ENCODE measurements at regions not wholly inside any gene's neighbourhood (a gene's known extent, or its start where the extent isn't known, plus 50 kb on each side); places are given as distances from the start of the nearest gene placed in this dataset.
"Not testable (repeated sequence)": the region's sequence is repeated elsewhere in the genome, so short reads cannot be mapped to it uniquely, and the experiment has no call there.

DNA sequence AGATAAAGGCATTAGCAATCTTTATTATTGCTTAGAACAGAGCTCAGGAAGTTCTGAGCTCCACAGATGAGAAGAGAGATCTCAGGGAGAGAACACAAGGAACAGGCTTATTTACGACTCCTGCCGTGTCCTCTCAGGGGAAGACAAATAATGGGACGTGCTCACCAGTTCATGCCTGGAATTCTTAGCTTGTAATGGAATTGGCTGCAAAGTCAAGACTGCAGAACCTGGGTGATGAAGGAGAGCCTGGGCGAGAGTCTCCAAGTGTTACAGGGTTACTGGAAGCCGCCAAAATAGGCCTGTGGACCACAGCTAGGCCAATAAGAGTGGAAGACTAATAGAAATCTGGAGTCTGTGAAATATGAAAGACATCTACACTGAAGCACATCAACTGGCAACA is 174.5 kb upstream of the ADAMTSL1 start:
- Histone ChIP-seq H4K8ac (ENCODE audit: low read length) (no peak overlapping the region), H3K9me3 (ENCODE audit: control insufficient read depth, low read length) (no peaks in the 10 kb centered on the region), H3K4ac (ENCODE audit: low read depth in 1 of 2, low read length in 2 of 2) (no peak overlapping the region), H2BK120ac (ENCODE audit: low read depth, low read length) (no peak overlapping the region), H2BK5ac (ENCODE audit: low read depth, low read length, poor library complexity, severe bottlenecking) (no peak overlapping the region), H3K36me3 (ENCODE audit: control insufficient read depth in 1 of 2, insufficient read depth in 2 of 2, low read depth in 1 of 2, low read length in 2 of 2) (no peaks in the 10 kb centered on the region), H3K9ac (ENCODE audit: low read length) (no peak overlapping the region), H3K14ac (ENCODE audit: low read length in 2 of 2) (no peak overlapping the region), H2BK12ac (ENCODE audit: low read length in 2 of 2) (no peak overlapping the region), H4K91ac (ENCODE audit: low read length) (no peak overlapping the region), H3K18ac (ENCODE audit: low read depth in 1 of 2, low read length in 2 of 2) (no peak overlapping the region), H3K4me3 (ENCODE audit: insufficient read depth in 1 of 2, low read depth in 1 of 2, low read length in 2 of 2) (no peak overlapping the region), H3K27ac (ENCODE audit: low read length, poor library complexity, severe bottlenecking) (no peak overlapping the region), H2AFZ (ENCODE audit: low read depth, low read length) (no peak overlapping the region), H3K4me2 (ENCODE audit: low read length, poor library complexity, severe bottlenecking) (no peak overlapping the region), H3K79me1 (replicated peaks; ENCODE audit: low read length, poor library complexity, severe bottlenecking) (no peaks in the 10 kb centered on the region), H3K27me3 (ENCODE audit: control insufficient read depth in 1 of 2, insufficient read depth in 1 of 2, low read length in 2 of 2) (no peaks in the 10 kb centered on the region), H3K4me1 (ENCODE audit: control insufficient read depth, insufficient read depth, low read depth, low read length) (peaks cover 2% of the 10 kb centered on the region), H2BK15ac (ENCODE audit: low read depth, poor library complexity, severe bottlenecking) (no peak overlapping the region), H3K23ac (ENCODE audit: low read length in 2 of 2) (no peak overlapping the region), H2AK5ac (ENCODE audit: low read length, severe bottlenecking) (no peak overlapping the region)
- 55% methylated on average over 4 of the region's 5 CpGs for WGBS
- DNase-seq: no peak

- H3K27me3 ChIP-seq (ENCODE audit: control insufficient read depth in 1 of 2, insufficient read depth in 1 of 2, low read length in 2 of 2); H2BK120ac ChIP-seq (ENCODE audit: low read depth, low read length); H3K27ac ChIP-seq (ENCODE audit: low read length, poor library complexity, severe bottlenecking); H2BK5ac ChIP-seq (ENCODE audit: low read depth, low read length, poor library complexity, severe bottlenecking); H3K18ac ChIP-seq (ENCODE audit: low read depth in 1 of 2, low read length in 2 of 2); H3K14ac ChIP-seq (ENCODE audit: low read length in 2 of 2); H2AFZ ChIP-seq (ENCODE audit: low read depth, low read length); DNase-seq; H3K4me1 ChIP-seq (ENCODE audit: control insufficient read depth, insufficient read depth, low read depth, low read length); H3K4me3 ChIP-seq (ENCODE audit: insufficient read depth in 1 of 2, low read depth in 1 of 2, low read length in 2 of 2); H2AK5ac ChIP-seq (ENCODE audit: low read length, severe bottlenecking); H3K36me3 ChIP-seq (ENCODE audit: control insufficient read depth in 1 of 2, insufficient read depth in 2 of 2, low read depth in 1 of 2, low read length in 2 of 2); H2BK15ac ChIP-seq (ENCODE audit: low read depth, poor library complexity, severe bottlenecking); H2BK12ac ChIP-seq (ENCODE audit: low read length in 2 of 2); H3K4me2 ChIP-seq (ENCODE audit: low read length, poor library complexity, severe bottlenecking); H3K9me3 ChIP-seq (ENCODE audit: control insufficient read depth, low read length); H4K8ac ChIP-seq (ENCODE audit: low read length); H4K91ac ChIP-seq (ENCODE audit: low read length); H3K79me1 ChIP-seq (replicated peaks; ENCODE audit: low read length, poor library complexity, severe bottlenecking); H3K9ac ChIP-seq (ENCODE audit: low read length): not testable (repeated sequence)
- 71% methylated on average over 10 of the region's 10 CpGs for WGBS
- Histone ChIP-seq H3K23ac (ENCODE audit: low read length in 2 of 2) (peak overlapping the region in 1 of 2 experiments; percentile 54), H3K4ac (ENCODE audit: low read depth in 1 of 2, low read length in 2 of 2) (peak overlapping the region in 1 of 2 experiments; percentile 35)
Measured at GRCh38 chr9:18305167-18305806, 168.7 kb upstream of the ADAMTSL1 start.

DNA sequence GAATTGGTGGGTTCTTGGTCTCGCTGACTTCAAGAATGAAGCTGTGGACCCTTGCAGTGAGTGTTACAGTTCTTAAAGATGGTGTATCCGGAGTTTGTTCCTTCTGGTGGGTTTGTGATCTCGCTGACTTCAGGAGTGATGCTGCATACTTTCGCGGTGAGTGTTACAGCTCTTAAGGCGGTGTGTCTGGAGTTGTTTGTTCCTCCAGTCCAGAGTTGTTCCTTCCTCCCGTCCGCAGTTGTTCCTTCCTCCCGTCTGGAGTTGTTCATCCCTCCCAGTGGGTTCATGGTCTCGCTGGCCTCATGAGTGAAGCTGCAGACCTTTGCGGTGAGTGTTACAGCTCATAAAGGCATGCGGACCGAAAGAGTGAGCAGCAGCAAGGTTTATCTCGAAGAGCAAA is 159.6 kb upstream of the ADAMTSL1 start:
- Histone ChIP-seq H4K91ac (ENCODE audit: low read length) (no peak overlapping the region), H2BK5ac (ENCODE audit: low read depth, low read length, poor library complexity, severe bottlenecking) (no peak overlapping the region), H2BK120ac (ENCODE audit: low read depth, low read length) (no peak overlapping the region), H3K9me3 (ENCODE audit: control insufficient read depth, low read length) (no peaks in the 10 kb centered on the region), H3K4me1 (ENCODE audit: control insufficient read depth, insufficient read depth, low read depth, low read length) (peaks cover 2% of the 10 kb centered on the region), H4K8ac (ENCODE audit: low read length) (no peak overlapping the region), H3K79me1 (replicated peaks; ENCODE audit: low read length, poor library complexity, severe bottlenecking) (no peaks in the 10 kb centered on the region), H3K36me3 (ENCODE audit: control insufficient read depth in 1 of 2, insufficient read depth in 2 of 2, low read depth in 1 of 2, low read length in 2 of 2) (no peaks in the 10 kb centered on the region), H2BK15ac (ENCODE audit: low read depth, poor library complexity, severe bottlenecking) (no peak overlapping the region), H3K18ac (ENCODE audit: low read depth in 1 of 2, low read length in 2 of 2) (no peak overlapping the region), H3K27ac (ENCODE audit: low read length, poor library complexity, severe bottlenecking) (no peak overlapping the region), H3K9ac (ENCODE audit: low read length) (no peak overlapping the region), H3K4ac (ENCODE audit: low read depth in 1 of 2, low read length in 2 of 2) (no peak overlapping the region), H3K4me3 (ENCODE audit: insufficient read depth in 1 of 2, low read depth in 1 of 2, low read length in 2 of 2) (no peak overlapping the region), H3K14ac (ENCODE audit: low read length in 2 of 2) (no peak overlapping the region), H2AFZ (ENCODE audit: low read depth, low read length) (no peak overlapping the region), H3K4me2 (ENCODE audit: low read length, poor library complexity, severe bottlenecking) (no peak overlapping the region), H2BK12ac (ENCODE audit: low read length in 2 of 2) (no peak overlapping the region), H3K27me3 (ENCODE audit: control insufficient read depth in 1 of 2, insufficient read depth in 1 of 2, low read length in 2 of 2) (no peaks in the 10 kb centered on the region), H3K23ac (ENCODE audit: low read length in 2 of 2) (no peak overlapping the region), H2AK5ac (ENCODE audit: low read length, severe bottlenecking) (no peak overlapping the region)
- 65% methylated on average over 13 of the region's 14 CpGs for WGBS
- DNase-seq: peak; percentile 70

DNA sequence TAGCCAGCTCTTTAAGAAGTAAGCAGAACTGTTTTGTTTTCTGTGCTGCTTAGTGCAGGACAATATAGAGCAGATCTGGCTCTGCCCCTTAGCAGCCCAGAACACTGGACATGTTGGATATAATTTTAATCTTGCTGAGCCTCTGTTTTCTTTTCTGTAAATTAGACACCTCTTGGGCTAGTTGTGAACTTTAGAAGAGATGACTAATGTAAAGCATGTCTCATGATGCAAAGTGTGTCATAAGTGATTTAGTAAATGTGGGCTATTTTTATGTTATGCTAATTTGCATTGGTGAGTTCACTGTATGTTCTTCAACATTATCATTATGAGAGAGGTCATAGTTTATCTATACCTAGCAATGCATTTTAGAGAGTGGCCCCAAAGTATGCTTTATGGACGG is 156.1 kb upstream of the ADAMTSL1 start:
- Histone ChIP-seq H3K27me3 (ENCODE audit: control insufficient read depth in 1 of 2, insufficient read depth in 1 of 2, low read length in 2 of 2) (no peaks in the 10 kb centered on the region), H3K79me1 (replicated peaks; ENCODE audit: low read length, poor library complexity, severe bottlenecking) (no peaks in the 10 kb centered on the region), H3K14ac (ENCODE audit: low read length in 2 of 2) (no peak overlapping the region), H3K36me3 (ENCODE audit: control insufficient read depth in 1 of 2, insufficient read depth in 2 of 2, low read depth in 1 of 2, low read length in 2 of 2) (no peaks in the 10 kb centered on the region), H4K91ac (ENCODE audit: low read length) (no peak overlapping the region), H3K4ac (ENCODE audit: low read depth in 1 of 2, low read length in 2 of 2) (no peak overlapping the region), H3K27ac (ENCODE audit: low read length, poor library complexity, severe bottlenecking) (no peak overlapping the region), H3K4me3 (ENCODE audit: insufficient read depth in 1 of 2, low read depth in 1 of 2, low read length in 2 of 2) (no peak overlapping the region), H3K18ac (ENCODE audit: low read depth in 1 of 2, low read length in 2 of 2) (no peak overlapping the region), H4K8ac (ENCODE audit: low read length) (no peak overlapping the region), H3K23ac (ENCODE audit: low read length in 2 of 2) (no peak overlapping the region), H3K9me3 (ENCODE audit: control insufficient read depth, low read length) (no peaks in the 10 kb centered on the region), H2BK12ac (ENCODE audit: low read length in 2 of 2) (no peak overlapping the region), H2BK120ac (ENCODE audit: low read depth, low read length) (no peak overlapping the region), H3K4me1 (ENCODE audit: control insufficient read depth, insufficient read depth, low read depth, low read length) (peaks cover 2% of the 10 kb centered on the region), H3K4me2 (ENCODE audit: low read length, poor library complexity, severe bottlenecking) (no peak overlapping the region), H2BK5ac (ENCODE audit: low read depth, low read length, poor library complexity, severe bottlenecking) (no peak overlapping the region), H2BK15ac (ENCODE audit: low read depth, poor library complexity, severe bottlenecking) (no peak overlapping the region), H3K9ac (ENCODE audit: low read length) (peak overlapping the region; percentile 7), H2AFZ (ENCODE audit: low read depth, low read length) (no peak overlapping the region), H2AK5ac (ENCODE audit: low read length, severe bottlenecking) (no peak overlapping the region)
- DNase-seq: no peak
- WGBS: 80% methylated on average over 1 of the region's 1 CpG
